Spleen (tissue), 7 donors: ENCODE measurements at regions not wholly inside any gene's neighbourhood (a gene's known extent, or its start where the extent isn't known, plus 50 kb on each side); places are given as distances from the start of the nearest gene placed in this dataset.

Experiments
- POLR2A ChIP-seq, 3 donors: fragments of 450-650 bp; IDR thresholded peaks; one replicate each; pipeline ENCODE4 v1.5.1; 2017; ENCODE audit warnings: antibody characterized with exemption in 3 of 3, mild to moderate bottlenecking in 1 of 3
- POLR2AphosphoS5 ChIP-seq, 3 donors: sonication (generic); formaldehyde crosslinking; IDR thresholded peaks; one replicate each; pipeline ENCODE4 v1.5.1; 2017; ENCODE audit warnings: antibody characterized with exemption in 3 of 3
- TF ChIP-seq, protein P1 (sequence below), 11 experiments: fragments of 200-600 bp in 7 of 11; fragments of 450-650 bp in 4 of 11; sonication (generic) in 4 of 11; IDR thresholded peaks in 8 of 11; conservative IDR thresholded peaks in 3 of 11; 1 replicate in 7 of 11; 2 replicates in 4 of 11; pipeline versions ENCODE4 v1.4.0 to v1.8.0; 2016 to 2021; ENCODE audit warnings: antibody characterized with exemption in 11 of 11, inconsistent platforms in 4 of 11, mild to moderate bottlenecking in 1 of 11
- donor health status: DM: no; HTN: no; CAD: no; lungs with moderate emphysema.
- donor health status: DM: no; HTN: no; CAD: no.
- donor health status: DM: no; HTN: no; CAD: no.

DNA sequence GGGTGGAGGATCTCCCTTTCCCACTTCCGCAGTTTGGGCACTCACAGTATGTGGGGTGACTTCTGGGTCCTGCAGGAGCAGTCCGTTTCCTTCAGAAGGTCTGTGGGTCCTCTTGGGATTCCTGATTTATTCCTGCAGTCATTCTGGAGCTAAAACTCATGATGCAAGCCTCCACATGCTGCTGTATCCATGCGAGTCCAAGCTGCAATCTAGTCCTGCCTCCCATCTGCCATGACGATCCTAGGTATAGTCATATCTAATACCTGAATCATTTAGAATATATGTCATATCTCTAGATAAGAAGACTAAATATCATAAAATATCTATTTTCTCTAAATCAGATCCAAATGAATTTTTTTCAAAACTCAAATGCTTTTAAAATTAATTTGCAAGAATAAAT lies 103.4 kb upstream of the AHI1 start:
- TF ChIP-seq, protein P1, sequence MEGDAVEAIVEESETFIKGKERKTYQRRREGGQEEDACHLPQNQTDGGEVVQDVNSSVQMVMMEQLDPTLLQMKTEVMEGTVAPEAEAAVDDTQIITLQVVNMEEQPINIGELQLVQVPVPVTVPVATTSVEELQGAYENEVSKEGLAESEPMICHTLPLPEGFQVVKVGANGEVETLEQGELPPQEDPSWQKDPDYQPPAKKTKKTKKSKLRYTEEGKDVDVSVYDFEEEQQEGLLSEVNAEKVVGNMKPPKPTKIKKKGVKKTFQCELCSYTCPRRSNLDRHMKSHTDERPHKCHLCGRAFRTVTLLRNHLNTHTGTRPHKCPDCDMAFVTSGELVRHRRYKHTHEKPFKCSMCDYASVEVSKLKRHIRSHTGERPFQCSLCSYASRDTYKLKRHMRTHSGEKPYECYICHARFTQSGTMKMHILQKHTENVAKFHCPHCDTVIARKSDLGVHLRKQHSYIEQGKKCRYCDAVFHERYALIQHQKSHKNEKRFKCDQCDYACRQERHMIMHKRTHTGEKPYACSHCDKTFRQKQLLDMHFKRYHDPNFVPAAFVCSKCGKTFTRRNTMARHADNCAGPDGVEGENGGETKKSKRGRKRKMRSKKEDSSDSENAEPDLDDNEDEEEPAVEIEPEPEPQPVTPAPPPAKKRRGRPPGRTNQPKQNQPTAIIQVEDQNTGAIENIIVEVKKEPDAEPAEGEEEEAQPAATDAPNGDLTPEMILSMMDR (IDR thresholded peaks at IDR 0.05 in 8 of 11, conservative IDR thresholded peaks at IDR 0.05 in 3 of 11): no peak
- TF ChIP-seq POLR2A (IDR thresholded peaks at IDR 0.05): no peak
- TF ChIP-seq POLR2AphosphoS5 (IDR thresholded peaks at IDR 0.05): no peak
